Natural killer cell (primary cell): ENCODE measurements at regions not wholly inside any gene's neighbourhood (a gene's known extent, or its start where the extent isn't known, plus 50 kb on each side); places are given as distances from the start of the nearest gene placed in this dataset.

ENCODE experiments used
- ATAC-seq, 3 donors: fragments of 150-1000 bp in 2 of 3; fragments of 200-7000 bp in 1 of 3; cut with Tn5 transposase; 1 replicate in 1 of 3; 2 replicates in 2 of 3; pipeline ENCODE4 v1.10.0; 2021; ENCODE audit warnings: mild to moderate bottlenecking in 2 of 3, moderate library complexity in 2 of 3
- DNase-seq, 2 donors: peaks; one replicate each; pipeline versions ENCODE4 v3.0.0 to v3.0.0-alpha.2; 2013 to 2021; ENCODE audit warnings: mixed read lengths in 1 of 2
- H3K27ac ChIP-seq: one replicate; pipeline ENCODE4 v1.5.1; 2013; ENCODE audit warnings: mild to moderate bottlenecking, low read length
- H3K27me3 ChIP-seq: one replicate; pipeline ENCODE4 v1.6.1; 2013; ENCODE audit warnings: low read length; ENCODE audit not compliant: control insufficient read depth, insufficient read depth
- H3K36me3 ChIP-seq: one replicate; pipeline ENCODE4 v1.6.1; 2013; ENCODE audit warnings: low read length; ENCODE audit not compliant: control insufficient read depth, insufficient read depth
- H3K4me1 ChIP-seq: one replicate; pipeline ENCODE4 v1.6.1; 2013; ENCODE audit warnings: low read length; ENCODE audit not compliant: control insufficient read depth, insufficient read depth
- H3K4me3 ChIP-seq: one replicate; pipeline ENCODE4 v1.5.1; 2013; ENCODE audit warnings: low read length
- H3K9me3 ChIP-seq: one replicate; pipeline ENCODE4 v1.6.1; 2013; ENCODE audit warnings: low read length; ENCODE audit not compliant: control insufficient read depth, insufficient read depth
- H3K27ac Mint-ChIP-seq, 2 donors: one replicate each; pipeline ENCODE4 v1.8.0; 2022; ENCODE audit warnings: mild to moderate bottlenecking in 2 of 2, mixed read lengths in 2 of 2, moderate library complexity in 1 of 2
- H3K27me3 Mint-ChIP-seq, 2 donors: one replicate each; pipeline ENCODE4 v1.8.0; 2022; ENCODE audit warnings: low read depth in 2 of 2, mixed read lengths in 2 of 2
- H3K36me3 Mint-ChIP-seq: one replicate; pipeline ENCODE4 v1.8.0; 2022; ENCODE audit warnings: mixed read lengths
- H3K4me1 Mint-ChIP-seq, 2 donors: one replicate each; pipeline ENCODE4 v1.8.0; 2022; ENCODE audit warnings: mixed read lengths in 2 of 2
- H3K4me3 Mint-ChIP-seq: one replicate; pipeline ENCODE4 v1.8.0; 2022; ENCODE audit warnings: mild to moderate bottlenecking, moderate library complexity, mixed read lengths
- H3K9me3 Mint-ChIP-seq, 2 donors: one replicate each; pipeline ENCODE4 v1.8.0; 2022; ENCODE audit warnings: mixed read lengths in 2 of 2
- CTCF ChIP-seq: fragments of 200-600 bp; IDR thresholded peaks from one replicate; pipeline ENCODE4 v1.8.0; 2022; ENCODE audit warnings: antibody characterized with exemption
- WGBS: methylation state at CpG from one replicate; pipeline ENCODE4 v1.1.7; 2013; ENCODE audit warnings: missing lambda C conversion rate; ENCODE audit not compliant: insufficient coverage; 5-methylcytosine and 5-hydroxymethylcytosine counted together
- intact Hi-C: fragments of 100-400 bp; cut with micrococcal nuclease; formaldehyde crosslinking; loops from one replicate; pipeline ENCODE4 v1.14.2; 2022

GRCh38 chr6:92790381-92790780 is 629.0 kb downstream of the EPHA7 start:
- Mint-ChIP-seq H3K4me1 (no peaks in the 10 kb centered on the region), H3K4me3 (no peak overlapping the region), H3K27me3 (no peaks in the 10 kb centered on the region), H3K36me3 (peaks cover 7% of the 10 kb centered on the region), H3K9me3 (peaks cover 4 to 8% of the 10 kb centered on the region in 2 donors), H3K27ac (no peak overlapping the region)
- ATAC-seq (no peak), DNase-seq (no peak)
- Histone ChIP-seq H3K4me3 (no peak overlapping the region), H3K9me3 (no peaks in the 10 kb centered on the region), H3K4me1 (no peaks in the 10 kb centered on the region), H3K36me3 (no peaks in the 10 kb centered on the region), H3K27ac (no peak overlapping the region), H3K27me3 (no peaks in the 10 kb centered on the region)
- TF ChIP-seq CTCF: no peak
- 79% methylated on average over 2 of the region's 3 CpGs for WGBS
- intact Hi-C loops: no loop called here

- Mint-ChIP-seq H3K4me3 (no peak overlapping the region), H3K27me3 (no peaks in the 10 kb centered on the region), H3K27ac (no peak overlapping the region), H3K36me3 (peaks cover 6% of the 10 kb centered on the region), H3K4me1 (no peaks in the 10 kb centered on the region), H3K9me3 (peaks cover 10 to 14% of the 10 kb centered on the region in 2 donors)
- Histone ChIP-seq H3K27ac (no peak overlapping the region), H3K4me1 (no peaks in the 10 kb centered on the region), H3K27me3 (no peaks in the 10 kb centered on the region), H3K4me3 (no peak overlapping the region), H3K9me3 (no peaks in the 10 kb centered on the region), H3K36me3 (no peaks in the 10 kb centered on the region)
- WGBS: 65% methylated on average over 1 of the region's 1 CpG
- intact Hi-C loops: no loop called here
- DNase-seq (no peak), ATAC-seq (no peak)
- TF ChIP-seq CTCF: no peak
Observed at GRCh38 chr6:92784235-92784634, 635.1 kb downstream of the EPHA7 start.

GRCh38 chr6:92779746-92780145 is 639.6 kb downstream of the EPHA7 start:
- Mint-ChIP-seq H3K27me3 (no peaks in the 10 kb centered on the region), H3K27ac (no peak overlapping the region), H3K9me3 (peaks cover 9% of the 10 kb centered on the region in 2 donors), H3K4me1 (no peaks in the 10 kb centered on the region), H3K4me3 (no peak overlapping the region), H3K36me3 (no peaks in the 10 kb centered on the region)
- intact Hi-C loops: no loop called here
- no peaks in the 10 kb centered on the region for H3K9me3 ChIP-seq
- WGBS: 69% methylated on average over 1 of the region's 1 CpG
- DNase-seq: no peak
- no peak overlapping the region for H3K27ac ChIP-seq
- no peaks in the 10 kb centered on the region for H3K4me1 ChIP-seq
- H3K27me3 ChIP-seq: no peaks in the 10 kb centered on the region
- H3K4me3 ChIP-seq: no peak overlapping the region
- H3K36me3 ChIP-seq: no peaks in the 10 kb centered on the region
- TF ChIP-seq CTCF: no peak
- ATAC-seq: no peak

- H3K27me3 Mint-ChIP-seq: no peaks in the 10 kb centered on the region
- intact Hi-C loops: no loop called here
- no peaks in the 10 kb centered on the region for H3K4me1 ChIP-seq
- ATAC-seq (no peak), DNase-seq (no peak)
- H3K4me3 Mint-ChIP-seq: no peak overlapping the region
- no peaks in the 10 kb centered on the region for H3K4me1 Mint-ChIP-seq
- no peaks in the 10 kb centered on the region for H3K9me3 ChIP-seq
- no peaks in the 10 kb centered on the region for H3K36me3 Mint-ChIP-seq
- no peak for TF ChIP-seq CTCF
- H3K9me3 Mint-ChIP-seq: peaks cover 4% of the 10 kb centered on the region in 2 donors
- H3K36me3 ChIP-seq: no peaks in the 10 kb centered on the region
- no peak overlapping the region for H3K4me3 ChIP-seq
- WGBS: 50% methylated on average over 1 of the region's 1 CpG
- H3K27ac ChIP-seq: no peak overlapping the region
- no peak overlapping the region for H3K27ac Mint-ChIP-seq
- H3K27me3 ChIP-seq: no peaks in the 10 kb centered on the region
Observed at GRCh38 chr6:92777146-92777740, 642.1 kb downstream of the EPHA7 start.
